Psoas muscle (tissue), 7 donors: ENCODE measurements at regions not wholly inside any gene's neighbourhood (a gene's known extent, or its start where the extent isn't known, plus 50 kb on each side); places are given as distances from the start of the nearest gene placed in this dataset.

Experiments
- ATAC-seq, 4 donors: fragments of 200-7000 bp; cut with Tn5 transposase; one replicate each; pipeline ENCODE4 v1.9.1; 2020; ENCODE audit warnings: moderate library complexity in 3 of 4, mild to moderate bottlenecking in 2 of 4
- DNase-seq, 2 donors: peaks; one replicate each; pipeline ENCODE4 v3.0.0-alpha.2; 2020
- H3K27ac ChIP-seq: fragments of 200-600 bp; one replicate; pipeline ENCODE4 v1.8.0; 2022
- H3K27me3 ChIP-seq, 3 donors: fragments of 200-600 bp in 1 of 3; one replicate each; pipeline versions ENCODE4 v1.6.1 to v1.8.0; 2013 to 2022; ENCODE audit warnings: low read length in 2 of 3, mild to moderate bottlenecking in 2 of 3, moderate library complexity in 1 of 3; ENCODE audit not compliant: insufficient read depth in 3 of 3
- H3K36me3 ChIP-seq, 2 donors: fragments of 200-600 bp in 1 of 2; one replicate each; pipeline versions ENCODE4 v1.6.1 to v1.8.0; 2013 to 2022; ENCODE audit warnings: low read depth in 1 of 2, mild to moderate bottlenecking in 1 of 2, moderate library complexity in 1 of 2; ENCODE audit not compliant: insufficient read depth in 1 of 2
- H3K4me1 ChIP-seq: fragments of 200-600 bp; one replicate; pipeline ENCODE4 v1.8.0; 2022
- H3K4me3 ChIP-seq: fragments of 200-600 bp; one replicate; pipeline ENCODE4 v1.8.0; 2022; ENCODE audit warnings: mild to moderate bottlenecking
- H3K9me3 ChIP-seq: fragments of 200-600 bp; one replicate; pipeline ENCODE4 v1.8.0; 2022
- CTCF ChIP-seq: fragments of 200-600 bp; IDR thresholded peaks from one replicate; pipeline ENCODE4 v1.8.0; 2022; ENCODE audit warnings: antibody characterized with exemption
- WGBS, 3 donors: extraction: QIAGEN DNeasy Blood & Tissue Kit; methylation state at CpG; one replicate each; pipeline versions ENCODE4 v1.1.6 to v1.1.7; 2013; 5-methylcytosine and 5-hydroxymethylcytosine counted together
- intact Hi-C, 2 donors: fragments of 100-400 bp; cut with DNase I; formaldehyde crosslinking; loops; one replicate each; pipeline versions ENCODE4 v1.11.0 to v1.14.2; 2022
- donor health status: healthy with polysubstance abuse.
- donor health status: DM: no; HTN: no; CAD: no; lungs with moderate emphysema.
- donor health status: Bipolar disorder and iron deficiency.
- donor health status: healthy.
- donor health status: DM: yes; HTN: yes; CAD: no.
- donor health status: DM: no; HTN: no; CAD: no.
- donor health status: DM: yes; HTN: yes; CAD: no.

- WGBS, 3 donors, result 22 to 25% (median 24%) methylated on average over 2 of the region's 2 CpGs
- ATAC-seq (peak in 3 of 4 donors; percentile 63 to 80 (median 64)), DNase-seq (peak in 1 of 2 donors; percentile 15)
- intact Hi-C loops, result loop anchor here in 1 of 2 donors (10.0 kb wide), 1 partner anchor 202 kb away; the partner anchor contains the start of gene RND3
- no peaks in the 10 kb centered on the region for H3K27me3 ChIP-seq
- H3K36me3 ChIP-seq, result no peaks in the 10 kb centered on the region
- no peaks in the 10 kb centered on the region for H3K4me1 ChIP-seq
- H3K4me3 ChIP-seq, result no peak overlapping the region
- no peak for TF ChIP-seq CTCF
- no peak overlapping the region for H3K27ac ChIP-seq
- H3K9me3 ChIP-seq, result no peaks in the 10 kb centered on the region
Observed at GRCh38 chr2:150282771-150283371, 204.6 kb downstream of the RND3 start.

GRCh38 chr2:150282357-150282756 is 205.1 kb downstream of the RND3 start:
- no peak overlapping the region for H3K27ac ChIP-seq

GRCh38 chr2:150280231-150280630 is 207.2 kb downstream of the RND3 start:
- DNase-seq (no peak), ATAC-seq (peak; percentile 40 to 81 (median 64))
- intact Hi-C loops, result loop anchor here in 1 of 2 donors (10.0 kb wide), 1 partner anchor 205 kb away; the partner anchor contains the start of gene RND3
- no peaks in the 10 kb centered on the region for H3K36me3 ChIP-seq
- TF ChIP-seq CTCF, result no peak
- peaks cover 4% of the 10 kb centered on the region for H3K9me3 ChIP-seq
- WGBS, 3 donors, result 7 to 18% (median 17%) methylated on average over 1 of the region's 1 CpG
- no peak overlapping the region for H3K4me3 ChIP-seq
- H3K27me3 ChIP-seq, result no peaks in the 10 kb centered on the region
- no peaks in the 10 kb centered on the region for H3K4me1 ChIP-seq
- H3K27ac ChIP-seq, result no peak overlapping the region

More at GRCh38 chr2:150282357-150282756, 205.1 kb downstream of the RND3 start:
- no peak for TF ChIP-seq CTCF
- ATAC-seq (no peak), DNase-seq (no peak)
- no peak overlapping the region for H3K4me3 ChIP-seq
- intact Hi-C loops, result loop anchor here in 1 of 2 donors (10.0 kb wide), 1 partner anchor 202 kb away; the partner anchor contains the start of gene RND3
- no peaks in the 10 kb centered on the region for H3K36me3 ChIP-seq
- no peaks in the 10 kb centered on the region for H3K4me1 ChIP-seq
- WGBS, 3 donors, result 46 to 72% (median 61%) methylated on average over 4 of the region's 4 CpGs
- H3K27me3 ChIP-seq, result no peaks in the 10 kb centered on the region
- H3K9me3 ChIP-seq, result no peaks in the 10 kb centered on the region

- Histone ChIP-seq H3K27me3 (no peaks in the 10 kb centered on the region), H3K27ac (peak overlapping the region; percentile 23), H3K4me1 (no peaks in the 10 kb centered on the region), H3K4me3 (no peak overlapping the region), H3K9me3 (peaks cover 4% of the 10 kb centered on the region), H3K36me3 (no peaks in the 10 kb centered on the region)
- TF ChIP-seq CTCF, result no peak
- no peak for DNase-seq
- intact Hi-C loops, result loop anchor here in 1 of 2 donors (10.0 kb wide), 1 partner anchor 205 kb away; the partner anchor contains the start of gene RND3
- WGBS, 3 donors, result 31 to 48% (median 39%) methylated on average over 1 of the region's 1 CpG
- ATAC-seq, result no peak
Observed at GRCh38 chr2:150279686-150280085, 207.8 kb downstream of the RND3 start.
